Testis (tissue), 2 donors: ENCODE measurements at regions not wholly inside any gene's neighbourhood (a gene's known extent, or its start where the extent isn't known, plus 50 kb on each side); places are given as distances from the start of the nearest gene placed in this dataset.

Experiments used
- DNase-seq: peaks from one replicate; pipeline ENCODE4 v3.0.0-alpha.2; 2019
- H3K27ac ChIP-seq, 2 donors: fragments of 200-600 bp; sonication (generic); one replicate each; pipeline ENCODE4 v1.5.1; 2019
- H3K27me3 ChIP-seq: fragments of 200-600 bp; sonication (generic); one replicate; pipeline ENCODE4 v1.5.1; 2019
- H3K36me3 ChIP-seq: fragments of 200-600 bp; sonication (generic); one replicate; pipeline ENCODE4 v1.5.1; 2017; ENCODE audit warnings: low read depth; ENCODE audit errors: missing control alignments
- H3K4me1 ChIP-seq: fragments of 200-600 bp; sonication (generic); one replicate; pipeline ENCODE4 v1.5.1; 2019
- H3K4me3 ChIP-seq, 2 donors: fragments of 200-600 bp; sonication (generic); one replicate each; pipeline ENCODE4 v1.5.1; 2017 to 2019
- H3K9me3 ChIP-seq: fragments of 200-600 bp; sonication (generic); one replicate; pipeline ENCODE4 v1.5.1; 2017
- CTCF ChIP-seq, 3 experiments: fragments of 450-650 bp in 2 of 3; fragments of 200-600 bp in 1 of 3; sonication (generic) in 1 of 3; IDR thresholded peaks; one replicate each; pipeline ENCODE4 v1.5.1; 2016 to 2019; ENCODE audit warnings: antibody characterized with exemption in 3 of 3, mild to moderate bottlenecking in 2 of 3, moderate library complexity in 1 of 3
- POLR2A ChIP-seq: fragments of 450-650 bp; IDR thresholded peaks from one replicate; pipeline ENCODE4 v1.6.1; 2017; ENCODE audit warnings: antibody characterized with exemption, mild to moderate bottlenecking, moderate library complexity
- WGBS, 2 donors: methylation state at CpG; one replicate each; pipeline ENCODE4 v1.1.5; 2018; 5-methylcytosine and 5-hydroxymethylcytosine counted together
- intact Hi-C: fragments of 100-400 bp; cut with DNase I; formaldehyde crosslinking; loops from one replicate; pipeline ENCODE4 v1.15.1; 2023; ENCODE audit warnings: low total_unique reads

- H3K27me3 ChIP-seq: no peaks in the 10 kb centered on the region
- DNase-seq: no peak
- no peaks in the 10 kb centered on the region for H3K36me3 ChIP-seq
- no peaks in the 10 kb centered on the region for H3K4me1 ChIP-seq
- H3K9me3 ChIP-seq: no peaks in the 10 kb centered on the region
- intact Hi-C loops: no loop called here
- 29 to 43% methylated on average over 1 of the region's 1 CpG for WGBS, 2 donors
- no peak overlapping the region for H3K27ac ChIP-seq
- H3K4me3 ChIP-seq: no peak overlapping the region
- no peak for TF ChIP-seq POLR2A
- TF ChIP-seq CTCF (IDR thresholded peaks at IDR 0.05): no peak
Measured at GRCh38 chr13:37435881-37436280, 162.7 kb downstream of the POSTN start.

- intact Hi-C loops: no loop called here
- no peak for TF ChIP-seq CTCF (IDR thresholded peaks at IDR 0.05)
- no peak for TF ChIP-seq POLR2A
- Histone ChIP-seq H3K4me1 (no peaks in the 10 kb centered on the region), H3K27me3 (no peaks in the 10 kb centered on the region), H3K27ac (no peak overlapping the region), H3K36me3 (no peaks in the 10 kb centered on the region), H3K9me3 (no peaks in the 10 kb centered on the region), H3K4me3 (no peak overlapping the region)
- WGBS, 2 donors: 81 to 84% methylated on average over 1 of the region's 1 CpG
- DNase-seq: no peak
Measured at GRCh38 chr13:37433086-37433485, 165.5 kb downstream of the POSTN start.

- intact Hi-C loops: no loop called here
- no peak for DNase-seq
- no peaks in the 10 kb centered on the region for H3K9me3 ChIP-seq
Measured at GRCh38 chr13:37429976-37430375, 168.6 kb downstream of the POSTN start.

GRCh38 chr13:37427843-37428494 lies 170.6 kb downstream of the POSTN start:
- Histone ChIP-seq H3K4me1 (no peaks in the 10 kb centered on the region), H3K36me3 (no peaks in the 10 kb centered on the region), H3K4me3 (no peak overlapping the region), H3K27ac (no peak overlapping the region), H3K9me3 (no peaks in the 10 kb centered on the region), H3K27me3 (no peaks in the 10 kb centered on the region)
- DNase-seq: no peak
- intact Hi-C loops: no loop called here
- WGBS, 2 donors: 32 to 46% methylated on average over 3 of the region's 3 CpGs
- TF ChIP-seq POLR2A: no peak
- TF ChIP-seq CTCF (IDR thresholded peaks at IDR 0.05): no peak

More at GRCh38 chr13:37429976-37430375, 168.6 kb downstream of the POSTN start:
- no peak for TF ChIP-seq POLR2A
- no peak for TF ChIP-seq CTCF (IDR thresholded peaks at IDR 0.05)
- H3K36me3 ChIP-seq: no peaks in the 10 kb centered on the region
- H3K4me1 ChIP-seq: no peaks in the 10 kb centered on the region
- no peak overlapping the region for H3K4me3 ChIP-seq
- H3K27me3 ChIP-seq: no peaks in the 10 kb centered on the region
- WGBS, 2 donors: 86 to 97% methylated on average over 2 of the region's 2 CpGs
- H3K27ac ChIP-seq: no peak overlapping the region

GRCh38 chr13:37418490-37418889 lies 180.1 kb downstream of the POSTN start:
- Histone ChIP-seq H3K4me3 (no peak overlapping the region), H3K36me3 (no peaks in the 10 kb centered on the region), H3K9me3 (no peaks in the 10 kb centered on the region), H3K27me3 (no peaks in the 10 kb centered on the region), H3K27ac (no peak overlapping the region), H3K4me1 (no peaks in the 10 kb centered on the region)
- DNase-seq: no peak
- 71 to 82% methylated on average over 2 of the region's 2 CpGs for WGBS, 2 donors
- intact Hi-C loops: no loop called here
- no peak for TF ChIP-seq CTCF (IDR thresholded peaks at IDR 0.05)
- TF ChIP-seq POLR2A: no peak
